Esophagus muscularis mucosa (tissue), 4 donors: ENCODE measurements at regions not wholly inside any gene's neighbourhood (a gene's known extent, or its start where the extent isn't known, plus 50 kb on each side); places are given as distances from the start of the nearest gene placed in this dataset.

Source experiments
- DNase-seq: peaks from one replicate; pipeline ENCODE4 v3.0.0-alpha.2; 2017; ENCODE audit errors: extremely low spot score
- H3K27ac ChIP-seq, 4 donors: fragments of 200-600 bp; sonication (generic); replicated peaks in 1 of 4; 1 replicate in 3 of 4; 2 replicates in 1 of 4; pipeline ENCODE4 v1.5.1; 2016 to 2019; ENCODE audit warnings: mild to moderate bottlenecking in 1 of 4
- H3K27me3 ChIP-seq, 4 donors: fragments of 200-600 bp; sonication (generic); one replicate each; pipeline versions ENCODE4 v1.5.1 to v1.6.0; 2016 to 2019
- H3K36me3 ChIP-seq, 4 donors: fragments of 200-600 bp; sonication (generic); one replicate each; pipeline ENCODE4 v1.5.1; 2016 to 2019
- H3K4me1 ChIP-seq, 4 donors: fragments of 200-600 bp; sonication (generic); one replicate each; pipeline ENCODE4 v1.5.1; 2016 to 2019
- H3K4me3 ChIP-seq, 4 donors: fragments of 200-600 bp; sonication (generic); 1 replicate in 2 of 4; 2 replicates in 2 of 4; pipeline ENCODE4 v1.5.1; 2016 to 2019; ENCODE audit warnings: mild to moderate bottlenecking in 4 of 4, moderate library complexity in 1 of 4
- H3K9me3 ChIP-seq, 4 donors: fragments of 200-600 bp; sonication (generic); 1 replicate in 3 of 4; 2 replicates in 1 of 4; pipeline ENCODE4 v1.5.1; 2016 to 2019
- EP300 ChIP-seq: sonication (generic); formaldehyde crosslinking; IDR thresholded peaks from one replicate; pipeline ENCODE4 v1.6.1; 2017; ENCODE audit warnings: antibody characterized with exemption
- POLR2A ChIP-seq: fragments of 450-650 bp; IDR thresholded peaks from one replicate; pipeline ENCODE4 v1.6.1; 2017; ENCODE audit warnings: antibody characterized with exemption, moderate library complexity, mild to moderate bottlenecking, low read depth
- POLR2AphosphoS5 ChIP-seq, 2 donors: sonication (generic); formaldehyde crosslinking; IDR thresholded peaks; one replicate each; pipeline ENCODE4 v1.6.1; 2017; ENCODE audit warnings: antibody characterized with exemption in 2 of 2
- WGBS: methylation state at CpG from one replicate; pipeline ENCODE4 v1.1.5; 2018; 5-methylcytosine and 5-hydroxymethylcytosine counted together
- intact Hi-C: fragments of 100-400 bp; cut with DNase I; formaldehyde crosslinking; loops from one replicate; pipeline ENCODE4 v1.15.1; 2023
- TF ChIP-seq, protein P1 (sequence below), 3 experiments: fragments of 200-600 bp in 2 of 3; fragments of 450-650 bp in 1 of 3; sonication (generic) in 2 of 3; IDR thresholded peaks; one replicate each; pipeline ENCODE4 v1.5.1; 2017 to 2019; ENCODE audit warnings: antibody characterized with exemption in 3 of 3, mild to moderate bottlenecking in 2 of 3, moderate library complexity in 1 of 3

DNA sequence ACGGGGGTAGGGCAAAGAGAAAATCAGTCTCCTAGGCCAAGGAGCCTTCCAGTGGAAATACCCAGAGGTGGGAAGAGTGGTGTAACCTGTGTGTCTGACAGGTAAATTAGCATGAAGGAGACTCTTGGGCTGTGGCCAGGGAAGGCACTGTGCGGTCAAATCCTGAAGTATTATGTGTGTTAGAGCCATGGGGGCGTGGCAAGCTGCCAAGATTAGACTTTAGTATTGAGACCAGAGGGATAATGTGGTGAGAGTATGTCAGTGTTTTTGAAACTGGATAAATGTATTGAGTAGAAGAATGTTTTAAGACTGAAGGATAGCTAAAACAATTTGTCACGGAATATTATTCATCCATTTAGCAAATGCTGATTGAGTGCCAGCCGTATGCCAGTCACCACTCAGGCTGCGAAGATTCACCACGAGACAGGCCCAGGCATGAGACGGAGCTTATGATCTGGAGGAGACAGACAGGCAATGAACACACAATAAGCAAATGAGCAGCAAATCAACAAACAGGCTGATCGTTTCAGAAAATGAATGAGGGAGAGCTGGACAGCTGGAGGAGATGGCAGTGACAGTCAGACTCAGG, 445.9 kb downstream of the MCTP2 start:
- Histone ChIP-seq H3K4me3 (no peak overlapping the region), H3K27me3 (no peaks in the 10 kb centered on the region), H3K27ac (no peak overlapping the region), H3K4me1 (peaks cover 0 to 7% (median 4%) of the 10 kb centered on the region in 4 donors), H3K36me3 (no peaks in the 10 kb centered on the region), H3K9me3 (no peaks in the 10 kb centered on the region)
- WGBS, result 87% methylated on average over 9 of the region's 9 CpGs
- TF ChIP-seq, protein P1, sequence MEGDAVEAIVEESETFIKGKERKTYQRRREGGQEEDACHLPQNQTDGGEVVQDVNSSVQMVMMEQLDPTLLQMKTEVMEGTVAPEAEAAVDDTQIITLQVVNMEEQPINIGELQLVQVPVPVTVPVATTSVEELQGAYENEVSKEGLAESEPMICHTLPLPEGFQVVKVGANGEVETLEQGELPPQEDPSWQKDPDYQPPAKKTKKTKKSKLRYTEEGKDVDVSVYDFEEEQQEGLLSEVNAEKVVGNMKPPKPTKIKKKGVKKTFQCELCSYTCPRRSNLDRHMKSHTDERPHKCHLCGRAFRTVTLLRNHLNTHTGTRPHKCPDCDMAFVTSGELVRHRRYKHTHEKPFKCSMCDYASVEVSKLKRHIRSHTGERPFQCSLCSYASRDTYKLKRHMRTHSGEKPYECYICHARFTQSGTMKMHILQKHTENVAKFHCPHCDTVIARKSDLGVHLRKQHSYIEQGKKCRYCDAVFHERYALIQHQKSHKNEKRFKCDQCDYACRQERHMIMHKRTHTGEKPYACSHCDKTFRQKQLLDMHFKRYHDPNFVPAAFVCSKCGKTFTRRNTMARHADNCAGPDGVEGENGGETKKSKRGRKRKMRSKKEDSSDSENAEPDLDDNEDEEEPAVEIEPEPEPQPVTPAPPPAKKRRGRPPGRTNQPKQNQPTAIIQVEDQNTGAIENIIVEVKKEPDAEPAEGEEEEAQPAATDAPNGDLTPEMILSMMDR (IDR thresholded peaks at IDR 0.05), result no peak
- TF ChIP-seq POLR2AphosphoS5 (IDR thresholded peaks at IDR 0.05), result no peak
- DNase-seq, result peak; percentile 57
- intact Hi-C loops, result no loop called here

DNA sequence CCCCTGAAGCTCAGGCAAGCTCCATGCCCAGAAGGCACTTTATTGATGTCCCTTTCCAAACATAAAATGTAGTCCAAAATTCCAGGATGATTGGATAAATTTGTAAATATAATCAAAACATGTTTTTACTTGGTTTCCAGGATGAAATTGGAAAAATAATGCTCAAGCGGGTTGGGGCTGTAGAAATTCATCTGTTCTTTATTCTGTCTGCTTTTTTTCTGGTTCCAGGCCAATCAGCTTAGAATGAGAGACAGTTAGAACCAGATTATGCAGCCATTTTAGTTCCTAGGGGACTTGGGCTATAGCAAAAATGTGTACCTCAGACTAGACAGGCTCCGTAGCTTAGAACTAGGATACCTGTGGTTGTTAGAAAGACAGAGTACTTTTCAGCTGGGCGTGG, 450.8 kb downstream of the MCTP2 start:
- 90% methylated on average over 3 of the region's 3 CpGs for WGBS
- DNase-seq, result peak; percentile 17
- H3K9me3 ChIP-seq, result no peaks in the 10 kb centered on the region
- H3K27me3 ChIP-seq, result no peaks in the 10 kb centered on the region
- no peak overlapping the region for H3K4me3 ChIP-seq
- no peak overlapping the region for H3K27ac ChIP-seq
- no peaks in the 10 kb centered on the region for H3K4me1 ChIP-seq
- intact Hi-C loops, result no loop called here
- H3K36me3 ChIP-seq, result no peaks in the 10 kb centered on the region
- TF ChIP-seq EP300 (no peak), POLR2A (no peak), POLR2AphosphoS5 (IDR thresholded peaks at IDR 0.05) (no peak)
- TF ChIP-seq, protein P1 (IDR thresholded peaks at IDR 0.05), result no peak

DNA sequence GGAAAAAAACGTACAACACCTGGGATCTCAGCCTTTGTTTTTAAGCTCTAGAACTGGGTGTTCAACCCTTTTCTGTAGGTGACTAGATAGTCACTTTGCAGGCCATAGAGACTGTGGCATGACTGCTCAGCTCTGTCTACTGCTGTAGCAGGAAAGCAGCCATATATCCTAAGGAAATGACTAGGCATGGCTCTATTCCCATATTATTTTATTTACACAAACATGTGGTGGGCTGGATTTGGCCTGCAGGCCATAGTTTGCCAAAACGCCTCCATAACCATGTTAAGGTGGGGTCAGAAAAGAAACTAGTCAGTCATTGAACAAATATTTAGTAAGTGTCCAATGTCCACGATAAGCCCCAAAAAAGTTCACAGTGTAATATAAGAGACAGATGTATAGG, 452.5 kb downstream of the MCTP2 start:
- H3K4me1 ChIP-seq, result no peaks in the 10 kb centered on the region
- H3K9me3 ChIP-seq, result no peaks in the 10 kb centered on the region
- DNase-seq, result no peak
- intact Hi-C loops, result no loop called here
- 79% methylated on average over 3 of the region's 3 CpGs for WGBS
- no peaks in the 10 kb centered on the region for H3K36me3 ChIP-seq
- H3K27ac ChIP-seq, result no peak overlapping the region
- TF ChIP-seq EP300 (no peak), POLR2A (no peak), POLR2AphosphoS5 (IDR thresholded peaks at IDR 0.05) (no peak)
- TF ChIP-seq, protein P1 (IDR thresholded peaks at IDR 0.05), result no peak
- H3K27me3 ChIP-seq, result no peaks in the 10 kb centered on the region
- H3K4me3 ChIP-seq, result no peak overlapping the region

DNA sequence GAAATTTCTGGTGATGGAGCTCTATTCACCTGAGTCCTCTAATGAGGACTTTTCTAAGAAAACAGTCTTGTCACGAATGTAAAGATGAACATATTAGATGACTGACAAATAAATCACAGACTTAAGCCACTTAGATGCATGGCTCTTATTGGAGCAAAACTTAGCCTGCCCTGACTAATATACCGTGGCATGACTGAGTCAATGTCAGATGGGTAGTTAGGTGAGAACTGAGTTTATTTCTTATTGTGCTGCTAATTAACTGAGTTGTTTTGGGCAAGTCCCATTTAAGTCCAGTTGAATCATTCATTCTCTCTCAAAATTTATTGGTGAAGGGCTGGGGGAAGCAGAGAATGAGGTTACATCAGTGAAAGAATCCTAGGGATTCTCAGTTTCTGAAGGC, 459.8 kb downstream of the MCTP2 start:
- no peaks in the 10 kb centered on the region for H3K4me1 ChIP-seq
- H3K27me3 ChIP-seq, result no peaks in the 10 kb centered on the region
- H3K36me3 ChIP-seq, result no peaks in the 10 kb centered on the region
- H3K9me3 ChIP-seq, result no peaks in the 10 kb centered on the region
- peak; percentile 2 for DNase-seq
- WGBS, result 83% methylated on average over 2 of the region's 2 CpGs
- intact Hi-C loops, result no loop called here
- H3K27ac ChIP-seq, result no peak overlapping the region
- TF ChIP-seq EP300, result no peak
- H3K4me3 ChIP-seq, result no peak overlapping the region

DNA sequence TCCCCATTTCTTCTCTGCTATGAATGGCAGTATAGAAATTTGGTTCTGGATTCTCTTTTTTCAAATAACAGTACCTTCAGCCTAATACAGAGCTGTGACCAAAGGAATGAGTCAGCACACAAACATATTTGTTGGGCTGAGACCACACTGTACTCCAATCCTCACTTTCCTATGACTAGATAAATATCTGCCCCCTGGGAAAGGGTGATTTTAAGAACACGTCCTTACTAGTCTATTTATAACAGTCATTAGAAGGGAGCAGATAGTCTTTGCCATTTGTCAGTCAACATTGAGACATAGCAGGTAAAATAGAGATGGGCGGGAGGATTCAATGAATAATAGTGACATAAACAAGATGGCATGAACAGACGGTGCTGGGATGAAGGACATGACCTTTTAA, 461.3 kb downstream of the MCTP2 start:
- Histone ChIP-seq H3K27me3 (no peaks in the 10 kb centered on the region), H3K9me3 (no peaks in the 10 kb centered on the region), H3K4me3 (no peak overlapping the region), H3K4me1 (no peaks in the 10 kb centered on the region), H3K36me3 (no peaks in the 10 kb centered on the region), H3K27ac (no peak overlapping the region)
- WGBS, result 79% methylated on average over 3 of the region's 3 CpGs
- intact Hi-C loops, result no loop called here
- peak; percentile 2 for DNase-seq
- no peak for TF ChIP-seq POLR2A
- no peak for TF ChIP-seq EP300
- no peak for TF ChIP-seq POLR2AphosphoS5 (IDR thresholded peaks at IDR 0.05)
- TF ChIP-seq, protein P1 (IDR thresholded peaks at IDR 0.05), result no peak
